Uterus (tissue), 2 donors: ENCODE measurements at regions not wholly inside any gene's neighbourhood (a gene's known extent, or its start where the extent isn't known, plus 50 kb on each side); places are given as distances from the start of the nearest gene placed in this dataset.

ENCODE experiments used
- POLR2A ChIP-seq, 2 donors: fragments of 450-650 bp; IDR thresholded peaks; one replicate each; pipeline ENCODE4 v1.6.1; 2016; ENCODE audit warnings: antibody characterized with exemption in 2 of 2, mild to moderate bottlenecking in 1 of 2, moderate library complexity in 1 of 2
- TF ChIP-seq, protein P1 (sequence below), 4 experiments: fragments of 200-600 bp in 2 of 4; fragments of 450-650 bp in 2 of 4; sonication (generic) in 2 of 4; IDR thresholded peaks; one replicate each; pipeline ENCODE4 v1.5.1; 2016 to 2019; ENCODE audit warnings: antibody characterized with exemption in 4 of 4, mild to moderate bottlenecking in 2 of 4, moderate library complexity in 1 of 4

GRCh38 chr11:56910046-56910773 is 78.5 kb upstream of the OR5AK2 start:
- TF ChIP-seq, protein P1, sequence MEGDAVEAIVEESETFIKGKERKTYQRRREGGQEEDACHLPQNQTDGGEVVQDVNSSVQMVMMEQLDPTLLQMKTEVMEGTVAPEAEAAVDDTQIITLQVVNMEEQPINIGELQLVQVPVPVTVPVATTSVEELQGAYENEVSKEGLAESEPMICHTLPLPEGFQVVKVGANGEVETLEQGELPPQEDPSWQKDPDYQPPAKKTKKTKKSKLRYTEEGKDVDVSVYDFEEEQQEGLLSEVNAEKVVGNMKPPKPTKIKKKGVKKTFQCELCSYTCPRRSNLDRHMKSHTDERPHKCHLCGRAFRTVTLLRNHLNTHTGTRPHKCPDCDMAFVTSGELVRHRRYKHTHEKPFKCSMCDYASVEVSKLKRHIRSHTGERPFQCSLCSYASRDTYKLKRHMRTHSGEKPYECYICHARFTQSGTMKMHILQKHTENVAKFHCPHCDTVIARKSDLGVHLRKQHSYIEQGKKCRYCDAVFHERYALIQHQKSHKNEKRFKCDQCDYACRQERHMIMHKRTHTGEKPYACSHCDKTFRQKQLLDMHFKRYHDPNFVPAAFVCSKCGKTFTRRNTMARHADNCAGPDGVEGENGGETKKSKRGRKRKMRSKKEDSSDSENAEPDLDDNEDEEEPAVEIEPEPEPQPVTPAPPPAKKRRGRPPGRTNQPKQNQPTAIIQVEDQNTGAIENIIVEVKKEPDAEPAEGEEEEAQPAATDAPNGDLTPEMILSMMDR (IDR thresholded peaks at IDR 0.05) = no peak
- TF ChIP-seq POLR2A (IDR thresholded peaks at IDR 0.05) = no peak
